ENCODE measurements at regions not wholly inside any gene's neighbourhood (a gene's known extent, or its start where the extent isn't known, plus 50 kb on each side); places are given as distances from the start of the nearest gene placed in this dataset.

GRCh38 chr4:130023088-130023487 is 927.1 kb downstream of the C4orf33 start:
- no peaks in the 10 kb centered on the region for H4K20me1 ChIP-seq (ENCODE audit: insufficient read depth)
- no peak overlapping the region for H3K9ac ChIP-seq
- H2AFZ ChIP-seq, result no peak overlapping the region
- H3K27me3 ChIP-seq (replicated peaks; ENCODE audit: insufficient read depth), result no peaks in the 10 kb centered on the region
- H3K9me2 ChIP-seq (ENCODE audit: insufficient read depth), result no peaks in the 10 kb centered on the region
- TF ChIP-seq EZH2 (IDR thresholded peaks at IDR 0.05; ENCODE audit: insufficient read depth, poor library complexity, severe bottlenecking) (no peak), EZH2phosphoT487 (IDR thresholded peaks at IDR 0.05; ENCODE audit: insufficient read depth, low read depth) (no peak)
- WGBS, 2 experiments (ENCODE audit: low coverage in 1 of 2, low lambda C conversion rate in 2 of 2, missing lambda C conversion rate in 2 of 2), result 32 to 33% methylated on average over 2 of the region's 2 CpGs
- no peak for DNase-seq
- no peak overlapping the region for H3K4me2 ChIP-seq (ENCODE audit: unreplicated experiment)
- H3K9me3 ChIP-seq (ENCODE audit: low read depth), result peaks cover 2% of the 10 kb centered on the region
- H3K4me1 ChIP-seq (ENCODE audit: insufficient read depth), result no peaks in the 10 kb centered on the region
- no peaks in the 10 kb centered on the region for H3F3A ChIP-seq (ENCODE audit: insufficient read depth)
- no peaks in the 10 kb centered on the region for H3K79me2 ChIP-seq (ENCODE audit: insufficient read depth)
- H3K36me3 ChIP-seq (ENCODE audit: low read depth), result no peaks in the 10 kb centered on the region
- H3K4me3 ChIP-seq, result no peak overlapping the region
- H3K27ac ChIP-seq, result no peak overlapping the region
- in situ Hi-C loops (cut with MboI), result no loop called here

DNA sequence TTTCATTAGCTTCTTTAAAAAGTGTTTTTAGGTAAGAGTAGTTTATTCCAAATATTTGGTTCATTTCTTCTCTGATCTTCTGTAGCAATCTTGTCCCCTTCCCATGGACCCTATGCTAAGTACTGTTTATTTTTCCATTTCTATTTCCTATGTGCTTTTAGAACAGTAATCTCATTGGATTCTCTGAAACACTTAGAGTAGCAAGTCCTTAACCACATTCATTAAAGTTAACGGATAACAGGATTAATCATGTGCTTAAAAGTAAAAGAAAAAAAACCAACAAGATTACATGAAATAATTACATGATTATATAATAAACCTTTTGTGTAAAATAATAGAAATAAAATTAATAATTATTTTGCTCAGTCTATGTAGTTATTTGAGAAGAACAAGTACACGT is 929.7 kb downstream of the C4orf33 start:
- Histone ChIP-seq H3K4me1 (ENCODE audit: insufficient read depth) (no peaks in the 10 kb centered on the region), H3K36me3 (ENCODE audit: low read depth) (no peaks in the 10 kb centered on the region), H3K4me2 (ENCODE audit: unreplicated experiment) (no peak overlapping the region), H3F3A (ENCODE audit: insufficient read depth) (no peaks in the 10 kb centered on the region), H3K79me2 (ENCODE audit: insufficient read depth) (no peaks in the 10 kb centered on the region), H3K9me2 (ENCODE audit: insufficient read depth) (no peaks in the 10 kb centered on the region), H3K4me3 (no peak overlapping the region), H3K9me3 (ENCODE audit: low read depth) (peaks cover under 1% of the 10 kb centered on the region), H2AFZ (no peak overlapping the region), H3K27me3 (replicated peaks; ENCODE audit: insufficient read depth) (no peaks in the 10 kb centered on the region), H4K20me1 (ENCODE audit: insufficient read depth) (no peaks in the 10 kb centered on the region), H3K27ac (no peak overlapping the region), H3K9ac (no peak overlapping the region)
- DNase-seq, result no peak
- TF ChIP-seq EZH2 (IDR thresholded peaks at IDR 0.05; ENCODE audit: insufficient read depth, poor library complexity, severe bottlenecking) (no peak), EZH2phosphoT487 (IDR thresholded peaks at IDR 0.05; ENCODE audit: insufficient read depth, low read depth) (no peak)
- WGBS, 2 experiments (ENCODE audit: low coverage in 1 of 2, low lambda C conversion rate in 2 of 2, missing lambda C conversion rate in 2 of 2), result 22% methylated on average over 2 of the region's 2 CpGs
- in situ Hi-C loops (cut with MboI), result no loop called here

GRCh38 chr4:130026185-130026584 is 930.2 kb downstream of the C4orf33 start:
- Histone ChIP-seq H3K4me3 (no peak overlapping the region), H3K9ac (no peak overlapping the region), H3K9me2 (ENCODE audit: insufficient read depth) (no peaks in the 10 kb centered on the region), H3F3A (ENCODE audit: insufficient read depth) (no peaks in the 10 kb centered on the region), H3K9me3 (ENCODE audit: low read depth) (no peaks in the 10 kb centered on the region), H3K4me2 (ENCODE audit: unreplicated experiment) (no peak overlapping the region), H3K4me1 (ENCODE audit: insufficient read depth) (no peaks in the 10 kb centered on the region), H3K79me2 (ENCODE audit: insufficient read depth) (no peaks in the 10 kb centered on the region), H3K36me3 (ENCODE audit: low read depth) (no peaks in the 10 kb centered on the region), H3K27ac (no peak overlapping the region), H4K20me1 (ENCODE audit: insufficient read depth) (no peaks in the 10 kb centered on the region), H2AFZ (no peak overlapping the region), H3K27me3 (replicated peaks; ENCODE audit: insufficient read depth) (no peaks in the 10 kb centered on the region)
- DNase-seq, result no peak
- in situ Hi-C loops (cut with MboI), result no loop called here
- 0 to 13% methylated on average over 1 of the region's 1 CpG for WGBS, 2 experiments (ENCODE audit: low coverage in 1 of 2, low lambda C conversion rate in 2 of 2, missing lambda C conversion rate in 2 of 2)
- TF ChIP-seq EZH2 (IDR thresholded peaks at IDR 0.05; ENCODE audit: insufficient read depth, poor library complexity, severe bottlenecking) (no peak), EZH2phosphoT487 (IDR thresholded peaks at IDR 0.05; ENCODE audit: insufficient read depth, low read depth) (no peak)

- Histone ChIP-seq H3K27ac (no peak overlapping the region), H2AFZ (no peak overlapping the region), H3K36me3 (ENCODE audit: low read depth) (no peaks in the 10 kb centered on the region), H3K4me3 (no peak overlapping the region), H3K9ac (no peak overlapping the region), H3K4me1 (ENCODE audit: insufficient read depth) (no peaks in the 10 kb centered on the region), H3K9me2 (ENCODE audit: insufficient read depth) (no peaks in the 10 kb centered on the region), H3K4me2 (ENCODE audit: unreplicated experiment) (no peak overlapping the region), H3K9me3 (ENCODE audit: low read depth) (no peaks in the 10 kb centered on the region), H3K79me2 (ENCODE audit: insufficient read depth) (no peaks in the 10 kb centered on the region), H4K20me1 (ENCODE audit: insufficient read depth) (no peaks in the 10 kb centered on the region), H3F3A (ENCODE audit: insufficient read depth) (no peaks in the 10 kb centered on the region), H3K27me3 (replicated peaks; ENCODE audit: insufficient read depth) (no peaks in the 10 kb centered on the region)
- in situ Hi-C loops (cut with MboI), result no loop called here
- no peak for DNase-seq
- WGBS, 2 experiments (ENCODE audit: low coverage in 1 of 2, low lambda C conversion rate in 2 of 2, missing lambda C conversion rate in 2 of 2), result 19 to 23% methylated on average over 2 of the region's 2 CpGs
- TF ChIP-seq EZH2 (IDR thresholded peaks at IDR 0.05; ENCODE audit: insufficient read depth, poor library complexity, severe bottlenecking) (no peak), EZH2phosphoT487 (IDR thresholded peaks at IDR 0.05; ENCODE audit: insufficient read depth, low read depth) (no peak)
These were observed 932.0 kb downstream of the C4orf33 start for GRCh38 chr4:130027973-130028372.

GRCh38 chr4:130028552-130028951 is 932.6 kb downstream of the C4orf33 start:
- in situ Hi-C loops (cut with MboI), result no loop called here
- Histone ChIP-seq H2AFZ (no peak overlapping the region), H3K9ac (no peak overlapping the region), H3K27ac (no peak overlapping the region), H3K27me3 (replicated peaks; ENCODE audit: insufficient read depth) (no peaks in the 10 kb centered on the region), H3K9me3 (ENCODE audit: low read depth) (no peaks in the 10 kb centered on the region), H3F3A (ENCODE audit: insufficient read depth) (no peaks in the 10 kb centered on the region), H3K4me1 (ENCODE audit: insufficient read depth) (no peaks in the 10 kb centered on the region), H3K36me3 (ENCODE audit: low read depth) (no peaks in the 10 kb centered on the region), H3K4me3 (no peak overlapping the region), H3K9me2 (ENCODE audit: insufficient read depth) (no peaks in the 10 kb centered on the region), H3K79me2 (ENCODE audit: insufficient read depth) (no peaks in the 10 kb centered on the region), H4K20me1 (ENCODE audit: insufficient read depth) (no peaks in the 10 kb centered on the region), H3K4me2 (ENCODE audit: unreplicated experiment) (no peak overlapping the region)
- TF ChIP-seq EZH2phosphoT487 (IDR thresholded peaks at IDR 0.05; ENCODE audit: insufficient read depth, low read depth) (no peak), EZH2 (IDR thresholded peaks at IDR 0.05; ENCODE audit: insufficient read depth, poor library complexity, severe bottlenecking) (no peak)
- WGBS, 2 experiments (ENCODE audit: low coverage in 1 of 2, low lambda C conversion rate in 2 of 2, missing lambda C conversion rate in 2 of 2), result 0 to 5% methylated on average over 3 of the region's 3 CpGs
- DNase-seq, result no peak

Data from GM23248 (cell line).